ENCODE measurements at regions not wholly inside any gene's neighbourhood (a gene's known extent, or its start where the extent isn't known, plus 50 kb on each side); places are given as distances from the start of the nearest gene placed in this dataset.

DNA sequence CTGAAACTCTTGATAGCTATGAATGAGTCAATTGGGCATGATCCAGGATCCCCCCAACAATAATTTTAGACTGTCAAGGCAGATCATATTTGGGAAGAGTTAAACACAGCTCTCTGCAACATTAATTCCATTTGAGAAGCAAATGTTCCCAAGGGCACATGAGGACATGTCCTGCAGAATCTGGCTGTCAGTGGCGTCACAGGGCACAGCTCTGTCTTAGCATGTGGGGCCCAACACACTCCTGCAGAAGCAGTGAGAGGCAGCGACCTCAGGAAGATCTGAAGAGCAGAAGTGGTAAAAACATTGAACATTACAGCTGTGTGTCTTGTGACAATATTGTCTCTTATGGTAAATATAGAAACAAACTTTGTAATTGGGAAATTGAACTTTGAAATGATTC lies 197.1 kb upstream of the PBX1 start:
- WGBS, 2 experiments (ENCODE audit: extremely low coverage in 2 of 2, insufficient read length in 1 of 2) = 100% methylated on average over 1 of the region's 2 CpGs; no CpG with 5 or more reads in 1 of the 2 experiments
- Histone ChIP-seq H3K9ac (ENCODE audit: low read depth, low read length) (no peak overlapping the region), H3K27ac (ENCODE audit: insufficient read depth, low read length) (no peak overlapping the region), H2BK5ac (ENCODE audit: low read depth, low read length, poor library complexity, severe bottlenecking) (no peak overlapping the region), H3K14ac (replicated peaks; ENCODE audit: low read depth, low read length) (no peak overlapping the region), H3K18ac (ENCODE audit: low read depth, low read length) (no peak overlapping the region), H3K4me1 (ENCODE audit: control insufficient read depth, insufficient read depth, low read length) (no peaks in the 10 kb centered on the region), H3K79me1 (ENCODE audit: low read depth in 1 of 2, low read length in 2 of 2) (no peaks in the 10 kb centered on the region), H3K36me3 (ENCODE audit: control insufficient read depth, insufficient read depth, low read length) (no peaks in the 10 kb centered on the region), H3K56ac (ENCODE audit: extremely low read depth, insufficient read depth, low read length) (no peak overlapping the region), H2BK20ac (ENCODE audit: low read depth, low read length) (no peak overlapping the region), H3K4ac (ENCODE audit: low read depth, low read length) (no peak overlapping the region), H2BK120ac (ENCODE audit: low read depth, low read length) (no peak overlapping the region), H3K9me1 (ENCODE audit: insufficient read depth, low read length) (no peaks in the 10 kb centered on the region), H3K23ac (ENCODE audit: low read depth, low read length) (no peak overlapping the region), H2BK15ac (ENCODE audit: low read depth, low read length) (no peak overlapping the region), H3K4me3 (ENCODE audit: insufficient read depth, low read depth, low read length) (no peak overlapping the region), H2AK9ac (replicated peaks; ENCODE audit: low read depth, low read length, poor library complexity) (no peak overlapping the region), H3K4me2 (ENCODE audit: low read depth, low read length) (no peak overlapping the region), H4K91ac (ENCODE audit: insufficient read depth, low read depth, low read length) (no peak overlapping the region), H2AFZ (replicated peaks; ENCODE audit: low read length, poor library complexity) (no peak overlapping the region), H3K9me3 (ENCODE audit: control insufficient read depth, insufficient read depth, low read length) (peaks cover 3% of the 10 kb centered on the region; the same call in 1 of the 2 replicates), H4K20me1 (ENCODE audit: insufficient read depth, low read length) (no peaks in the 10 kb centered on the region), H4K5ac (ENCODE audit: low read depth, low read length) (no peak overlapping the region), H2AK5ac (ENCODE audit: low read depth, low read length) (no peak overlapping the region), H3K27me3 (ENCODE audit: control insufficient read depth, insufficient read depth, low read length) (no peaks in the 10 kb centered on the region), H4K8ac (ENCODE audit: low read depth in 2 of 2, low read length in 2 of 2) (no peak overlapping the region)
- ATAC-seq (ENCODE audit: low read depth) (no peak), DNase-seq (no peak)
- ChIA-PET POLR2A (ENCODE audit: unreplicated experiment) (no interaction called here), CTCF (no interaction called here)
- dilution Hi-C loops (cut with HindIII; ENCODE audit: low sequenced_read_pairs, unreplicated experiment) = no loop called here
- TF ChIP-seq POLR2A (IDR thresholded peaks at IDR 0.05; ENCODE audit: low read depth, low read length) = no peak
- TF ChIP-seq BHLHE40 (IDR thresholded peaks at IDR 0.05; ENCODE audit: low read depth, low read length) = no peak
- TF ChIP-seq MAFK (IDR thresholded peaks at IDR 0.05; ENCODE audit: low read depth, low read length) = no peak
- TF ChIP-seq MAZ (IDR thresholded peaks at IDR 0.05; ENCODE audit: borderline replicate concordance, low read depth, low read length) = no peak
- TF ChIP-seq, protein P1, sequence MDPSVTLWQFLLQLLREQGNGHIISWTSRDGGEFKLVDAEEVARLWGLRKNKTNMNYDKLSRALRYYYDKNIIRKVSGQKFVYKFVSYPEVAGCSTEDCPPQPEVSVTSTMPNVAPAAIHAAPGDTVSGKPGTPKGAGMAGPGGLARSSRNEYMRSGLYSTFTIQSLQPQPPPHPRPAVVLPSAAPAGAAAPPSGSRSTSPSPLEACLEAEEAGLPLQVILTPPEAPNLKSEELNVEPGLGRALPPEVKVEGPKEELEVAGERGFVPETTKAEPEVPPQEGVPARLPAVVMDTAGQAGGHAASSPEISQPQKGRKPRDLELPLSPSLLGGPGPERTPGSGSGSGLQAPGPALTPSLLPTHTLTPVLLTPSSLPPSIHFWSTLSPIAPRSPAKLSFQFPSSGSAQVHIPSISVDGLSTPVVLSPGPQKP (IDR thresholded peaks at IDR 0.05; ENCODE audit: borderline replicate concordance, low read depth, low read length) = no peak
- TF ChIP-seq, protein P2, sequence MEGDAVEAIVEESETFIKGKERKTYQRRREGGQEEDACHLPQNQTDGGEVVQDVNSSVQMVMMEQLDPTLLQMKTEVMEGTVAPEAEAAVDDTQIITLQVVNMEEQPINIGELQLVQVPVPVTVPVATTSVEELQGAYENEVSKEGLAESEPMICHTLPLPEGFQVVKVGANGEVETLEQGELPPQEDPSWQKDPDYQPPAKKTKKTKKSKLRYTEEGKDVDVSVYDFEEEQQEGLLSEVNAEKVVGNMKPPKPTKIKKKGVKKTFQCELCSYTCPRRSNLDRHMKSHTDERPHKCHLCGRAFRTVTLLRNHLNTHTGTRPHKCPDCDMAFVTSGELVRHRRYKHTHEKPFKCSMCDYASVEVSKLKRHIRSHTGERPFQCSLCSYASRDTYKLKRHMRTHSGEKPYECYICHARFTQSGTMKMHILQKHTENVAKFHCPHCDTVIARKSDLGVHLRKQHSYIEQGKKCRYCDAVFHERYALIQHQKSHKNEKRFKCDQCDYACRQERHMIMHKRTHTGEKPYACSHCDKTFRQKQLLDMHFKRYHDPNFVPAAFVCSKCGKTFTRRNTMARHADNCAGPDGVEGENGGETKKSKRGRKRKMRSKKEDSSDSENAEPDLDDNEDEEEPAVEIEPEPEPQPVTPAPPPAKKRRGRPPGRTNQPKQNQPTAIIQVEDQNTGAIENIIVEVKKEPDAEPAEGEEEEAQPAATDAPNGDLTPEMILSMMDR (conservative IDR thresholded peaks at IDR 0.05; ENCODE audit: low read depth, low read length) = no peak
- no peak for TF ChIP-seq MXI1 (IDR thresholded peaks at IDR 0.05; ENCODE audit: borderline replicate concordance, low read depth, low read length)
- no peak for TF ChIP-seq FOS (IDR thresholded peaks at IDR 0.05; ENCODE audit: low read depth, low read length)
- TF ChIP-seq NFE2L2 (IDR thresholded peaks at IDR 0.05; ENCODE audit: low read depth, low read length) = no peak
- TF ChIP-seq CHD1 (IDR thresholded peaks at IDR 0.05; ENCODE audit: low read depth, low read length) = no peak
- no peak for TF ChIP-seq SMC3 (IDR thresholded peaks at IDR 0.05; ENCODE audit: low read depth, low read length)
- no peak for TF ChIP-seq RCOR1 (IDR thresholded peaks at IDR 0.05; ENCODE audit: insufficient replicate concordance, low read length)
- no peak for TF ChIP-seq RAD21 (IDR thresholded peaks at IDR 0.05; ENCODE audit: low read length)
- TF ChIP-seq, protein P3, sequence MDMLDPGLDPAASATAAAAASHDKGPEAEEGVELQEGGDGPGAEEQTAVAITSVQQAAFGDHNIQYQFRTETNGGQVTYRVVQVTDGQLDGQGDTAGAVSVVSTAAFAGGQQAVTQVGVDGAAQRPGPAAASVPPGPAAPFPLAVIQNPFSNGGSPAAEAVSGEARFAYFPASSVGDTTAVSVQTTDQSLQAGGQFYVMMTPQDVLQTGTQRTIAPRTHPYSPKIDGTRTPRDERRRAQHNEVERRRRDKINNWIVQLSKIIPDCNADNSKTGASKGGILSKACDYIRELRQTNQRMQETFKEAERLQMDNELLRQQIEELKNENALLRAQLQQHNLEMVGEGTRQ (IDR thresholded peaks at IDR 0.05; ENCODE audit: low read depth, low read length) = no peak
- in situ Hi-C loops (cut with MboI; ENCODE audit: low sequenced_read_pairs) = no loop called here
- intact Hi-C loops (cut with micrococcal nuclease) = no loop called here
- BruUV-seq (replicated peaks) = no TSS peak

All from IMR-90 (cell line).